ENCODE measurements at regions not wholly inside any gene's neighbourhood (a gene's known extent, or its start where the extent isn't known, plus 50 kb on each side); places are given as distances from the start of the nearest gene placed in this dataset.

- peak; percentile 47; the same call in 1 of the 2 replicates for TF ChIP-seq ARID5B (CRISPR knock-in tag; IDR thresholded peaks at IDR 0.05)
- TF ChIP-seq ZNF549 (CRISPR knock-in tag; IDR thresholded peaks at IDR 0.05), result no peak
- TF ChIP-seq HMG20B (CRISPR knock-in tag; conservative IDR thresholded peaks at IDR 0.05), result no peak
- no peak for TF ChIP-seq ZNF564 (CRISPR knock-in tag; IDR thresholded peaks at IDR 0.05)
- TF ChIP-seq HNF4A (CRISPR knock-in tag; IDR thresholded peaks at IDR 0.05), result peak; percentile 20; the same call in 1 of the 2 replicates
- TF ChIP-seq HHEX (CRISPR knock-in tag; IDR thresholded peaks at IDR 0.05), result no peak
- TF ChIP-seq CCDC6 (CRISPR knock-in tag; IDR thresholded peaks at IDR 0.05), result no peak
- TF ChIP-seq SP2 (CRISPR knock-in tag; IDR thresholded peaks at IDR 0.05), result no peak
- no peak for TF ChIP-seq SMAD3 (CRISPR knock-in tag; IDR thresholded peaks at IDR 0.05)
- peak; percentile 57 for TF ChIP-seq FOXP4 (CRISPR knock-in tag; IDR thresholded peaks at IDR 0.05)
- no peak for TF ChIP-seq HIVEP1 (CRISPR knock-in tag; IDR thresholded peaks at IDR 0.05)
- TF ChIP-seq ATF2 (CRISPR knock-in tag; IDR thresholded peaks at IDR 0.05), result no peak
- TF ChIP-seq TERF1 (CRISPR knock-in tag; IDR thresholded peaks at IDR 0.05), result no peak
- TF ChIP-seq RELA (CRISPR knock-in tag; IDR thresholded peaks at IDR 0.05), result no peak
- TF ChIP-seq ZNF331 (CRISPR knock-in tag; IDR thresholded peaks at IDR 0.05), result no peak
- TF ChIP-seq HES4 (CRISPR knock-in tag; IDR thresholded peaks at IDR 0.05; ENCODE audit: borderline replicate concordance), result no peak
- peak; percentile 40 for TF ChIP-seq TCF7 (IDR thresholded peaks at IDR 0.05; ENCODE audit: low read depth)
- TF ChIP-seq ZNF792 (CRISPR knock-in tag; IDR thresholded peaks at IDR 0.05), result no peak
- no peak for TF ChIP-seq PRDM4 (CRISPR knock-in tag; IDR thresholded peaks at IDR 0.05; ENCODE audit: borderline replicate concordance)
- TF ChIP-seq ZNF136 (CRISPR knock-in tag; IDR thresholded peaks at IDR 0.05; ENCODE audit: low read depth), result no peak
- TF ChIP-seq KDM4B (CRISPR knock-in tag; IDR thresholded peaks at IDR 0.05), result no peak
- no peak for TF ChIP-seq ZNF501 (CRISPR knock-in tag; IDR thresholded peaks at IDR 0.05)
- no peak for TF ChIP-seq CC2D1A (CRISPR knock-in tag; IDR thresholded peaks at IDR 0.05)
Observed at GRCh38 chr5:135158982-135159381, 125.0 kb upstream of the PITX1 start (continued).

Measured in HepG2 (cell line).